ENCODE measurements at regions not wholly inside any gene's neighbourhood (a gene's known extent, or its start where the extent isn't known, plus 50 kb on each side); places are given as distances from the start of the nearest gene placed in this dataset.

- peaks cover 0 to 2% (median 0%) of the 10 kb centered on the region in 3 donors for H3K27me3 Mint-ChIP-seq (ENCODE audit: low read depth in 3 of 3)
- Histone ChIP-seq H3K27ac (ENCODE audit: low read depth in 1 of 2, low read length in 2 of 2) (no peak overlapping the region), H3K27me3 (ENCODE audit: control insufficient read depth in 2 of 2, insufficient read depth in 2 of 2, low read length in 2 of 2) (no peaks in the 10 kb centered on the region), H2AFZ (ENCODE audit: insufficient read depth, low read depth, low read length, poor library complexity, severe bottlenecking) (no peak overlapping the region), H3K36me3 (replicated peaks in 1 of 2; ENCODE audit: control insufficient read depth in 1 of 2, insufficient read depth in 2 of 2, low read length in 2 of 2) (no peaks in the 10 kb centered on the region), H3K4me3 (replicated peaks in 1 of 3; ENCODE audit: low read depth in 2 of 3, low read length in 3 of 3) (no peak overlapping the region), H3K9me3 (replicated peaks in 1 of 2; ENCODE audit: control insufficient read depth in 1 of 2, insufficient read depth in 1 of 2, low read length in 2 of 2) (peaks cover 0 to 2% of the 10 kb centered on the region in 2 donors), H3K79me2 (ENCODE audit: insufficient read depth, low read length) (no peaks in the 10 kb centered on the region), H3K4me1 (ENCODE audit: control insufficient read depth in 1 of 2, insufficient read depth in 2 of 2, low read length in 2 of 2) (no peaks in the 10 kb centered on the region), H4K20me1 (ENCODE audit: insufficient read depth, low read length) (no peaks in the 10 kb centered on the region), H3K9ac (ENCODE audit: insufficient read depth, low read length, poor library complexity, severe bottlenecking) (no peak overlapping the region), H3K4me2 (replicated peaks; ENCODE audit: extremely low read depth, low read length, poor library complexity, severe bottlenecking) (no peak overlapping the region)
- no peak overlapping the region for H3K27ac Mint-ChIP-seq
- DNase-seq = no peak
- no peaks in the 10 kb centered on the region for H3K36me3 Mint-ChIP-seq
- intact Hi-C loops (cut with micrococcal nuclease) = no loop called here
- no peaks in the 10 kb centered on the region for H3K4me1 Mint-ChIP-seq
- no peak for TF ChIP-seq CTCF (IDR thresholded peaks at IDR 0.05)
- H3K9me3 Mint-ChIP-seq = peaks cover 1 to 8% (median 5%) of the 10 kb centered on the region in 7 donors
- 85% methylated on average over 2 of the region's 4 CpGs for WGBS (ENCODE audit: insufficient coverage)
- H3K4me3 Mint-ChIP-seq = no peak overlapping the region
Observed at GRCh38 chr13:38566023-38566422, 120.9 kb upstream of the FREM2 start.

GRCh38 chr13:38566519-38566918 is 120.4 kb upstream of the FREM2 start:
- intact Hi-C loops (cut with micrococcal nuclease) = no loop called here

More at GRCh38 chr13:38566519-38566918, 120.4 kb upstream of the FREM2 start:
- no peak overlapping the region for H3K27ac Mint-ChIP-seq
- peaks cover 0 to 8% (median 6%) of the 10 kb centered on the region in 7 donors for H3K9me3 Mint-ChIP-seq
- H3K27me3 ChIP-seq (ENCODE audit: control insufficient read depth in 2 of 2, insufficient read depth in 2 of 2, low read length in 2 of 2) = no peaks in the 10 kb centered on the region
- no peak for DNase-seq
- H3K36me3 ChIP-seq (replicated peaks in 1 of 2; ENCODE audit: control insufficient read depth in 1 of 2, insufficient read depth in 2 of 2, low read length in 2 of 2) = no peaks in the 10 kb centered on the region
- no peak overlapping the region for H2AFZ ChIP-seq (ENCODE audit: insufficient read depth, low read depth, low read length, poor library complexity, severe bottlenecking)
- H3K9ac ChIP-seq (ENCODE audit: insufficient read depth, low read length, poor library complexity, severe bottlenecking) = no peak overlapping the region
- H3K9me3 ChIP-seq (replicated peaks in 1 of 2; ENCODE audit: control insufficient read depth in 1 of 2, insufficient read depth in 1 of 2, low read length in 2 of 2) = peaks cover 0 to 2% of the 10 kb centered on the region in 2 donors
- TF ChIP-seq CTCF (IDR thresholded peaks at IDR 0.05) = no peak
- no peaks in the 10 kb centered on the region for H3K36me3 Mint-ChIP-seq
- H3K4me3 Mint-ChIP-seq = no peak overlapping the region
- H3K4me3 ChIP-seq (replicated peaks in 1 of 3; ENCODE audit: low read depth in 2 of 3, low read length in 3 of 3) = no peak overlapping the region
- H3K4me1 ChIP-seq (ENCODE audit: control insufficient read depth in 1 of 2, insufficient read depth in 2 of 2, low read length in 2 of 2) = no peaks in the 10 kb centered on the region
- H3K79me2 ChIP-seq (ENCODE audit: insufficient read depth, low read length) = no peaks in the 10 kb centered on the region
- no peaks in the 10 kb centered on the region for H4K20me1 ChIP-seq (ENCODE audit: insufficient read depth, low read length)
- no peak overlapping the region for H3K27ac ChIP-seq (ENCODE audit: low read depth in 1 of 2, low read length in 2 of 2)
- no peak overlapping the region for H3K4me2 ChIP-seq (replicated peaks; ENCODE audit: extremely low read depth, low read length, poor library complexity, severe bottlenecking)
- no peaks in the 10 kb centered on the region for H3K4me1 Mint-ChIP-seq
- peaks cover 0 to 2% (median 0%) of the 10 kb centered on the region in 3 donors for H3K27me3 Mint-ChIP-seq (ENCODE audit: low read depth in 3 of 3)
- WGBS (ENCODE audit: insufficient coverage) = 100% methylated on average over 1 of the region's 3 CpGs
